NB4 (cell line): ENCODE measurements at regions not wholly inside any gene's neighbourhood (a gene's known extent, or its start where the extent isn't known, plus 50 kb on each side); places are given as distances from the start of the nearest gene placed in this dataset.

Experiments used
- POLR2A ChIP-seq: IDR thresholded peaks from 2 replicates; pipeline ENCODE4 v1.6.1; 2011; ENCODE audit warnings: mild to moderate bottlenecking; ENCODE audit not compliant: insufficient read length; ENCODE audit errors: extremely low read depth
- TF ChIP-seq, protein P1 (sequence below): IDR thresholded peaks from one replicate; pipeline ENCODE4 v1.5.1; 2012; ENCODE audit warnings: low read depth, low read length

DNA sequence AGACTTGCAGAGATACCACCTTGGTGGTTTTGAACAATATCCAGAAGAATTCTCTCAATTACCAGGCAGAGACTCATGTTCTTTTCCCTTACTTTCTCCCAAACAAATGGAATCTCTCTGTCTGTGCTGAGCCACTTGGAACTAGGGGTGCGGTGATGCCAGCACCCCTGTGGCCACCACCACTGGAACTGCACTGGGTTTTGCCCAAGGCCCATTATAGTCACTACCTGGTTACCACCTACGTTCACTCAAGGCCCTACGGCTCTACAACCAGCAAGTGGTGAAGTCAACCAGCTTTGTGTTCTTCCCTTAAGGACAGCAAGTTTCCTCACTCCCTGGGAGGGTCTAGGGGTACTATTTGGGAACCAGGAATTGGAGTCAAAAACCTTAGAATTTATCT lies 1183.7 kb downstream of the FSTL5 start:
- TF ChIP-seq, protein P1, sequence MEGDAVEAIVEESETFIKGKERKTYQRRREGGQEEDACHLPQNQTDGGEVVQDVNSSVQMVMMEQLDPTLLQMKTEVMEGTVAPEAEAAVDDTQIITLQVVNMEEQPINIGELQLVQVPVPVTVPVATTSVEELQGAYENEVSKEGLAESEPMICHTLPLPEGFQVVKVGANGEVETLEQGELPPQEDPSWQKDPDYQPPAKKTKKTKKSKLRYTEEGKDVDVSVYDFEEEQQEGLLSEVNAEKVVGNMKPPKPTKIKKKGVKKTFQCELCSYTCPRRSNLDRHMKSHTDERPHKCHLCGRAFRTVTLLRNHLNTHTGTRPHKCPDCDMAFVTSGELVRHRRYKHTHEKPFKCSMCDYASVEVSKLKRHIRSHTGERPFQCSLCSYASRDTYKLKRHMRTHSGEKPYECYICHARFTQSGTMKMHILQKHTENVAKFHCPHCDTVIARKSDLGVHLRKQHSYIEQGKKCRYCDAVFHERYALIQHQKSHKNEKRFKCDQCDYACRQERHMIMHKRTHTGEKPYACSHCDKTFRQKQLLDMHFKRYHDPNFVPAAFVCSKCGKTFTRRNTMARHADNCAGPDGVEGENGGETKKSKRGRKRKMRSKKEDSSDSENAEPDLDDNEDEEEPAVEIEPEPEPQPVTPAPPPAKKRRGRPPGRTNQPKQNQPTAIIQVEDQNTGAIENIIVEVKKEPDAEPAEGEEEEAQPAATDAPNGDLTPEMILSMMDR, result no peak
- no peak for TF ChIP-seq POLR2A
